ENCODE measurements at regions not wholly inside any gene's neighbourhood (a gene's known extent, or its start where the extent isn't known, plus 50 kb on each side); places are given as distances from the start of the nearest gene placed in this dataset.

DNA sequence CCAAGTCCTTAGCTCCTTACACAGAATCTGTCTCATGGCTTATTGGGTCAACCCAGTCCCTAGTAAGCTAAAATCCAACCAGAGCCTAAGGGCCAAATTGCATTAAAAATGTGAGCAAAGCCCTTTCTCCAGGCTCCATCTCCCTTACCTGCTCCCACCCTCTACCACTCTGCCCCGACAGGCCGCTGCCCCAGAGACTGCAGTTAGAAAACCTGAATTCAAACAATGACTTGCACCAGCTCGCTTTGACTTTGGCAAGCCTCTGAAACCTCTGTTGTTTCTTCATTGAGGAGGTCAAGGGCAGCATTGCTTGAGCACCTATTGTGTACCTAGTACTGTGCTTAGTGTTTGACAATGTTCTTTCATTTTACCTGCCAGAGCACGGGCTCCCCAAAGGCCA lies 188.1 kb upstream of the PMEPA1 start:
- TF ChIP-seq POLR2A (IDR thresholded peaks at IDR 0.05) (no peak), CTCF (IDR thresholded peaks at IDR 0.05) (no peak)
